PC-9 (cell line): ENCODE measurements at regions not wholly inside any gene's neighbourhood (a gene's known extent, or its start where the extent isn't known, plus 50 kb on each side); places are given as distances from the start of the nearest gene placed in this dataset.

ENCODE experiments used
- BruUV-seq: library from RNA; stranded (reverse); fragments of 400-500 nt; replicated peaks from 2 replicates; lab custom pipeline; 2021; lab: Mats Ljungman, UMichigan
- CTCF ChIA-PET: fragments of 300-600 bp; sonication (Branson Sonifier 250); formaldehyde crosslinking; loops from one replicate; lab custom pipeline; 2022; ENCODE audit warnings: antibody characterized with exemption; lab: Charles Lee
- POLR2A ChIA-PET: fragments of 300-600 bp; sonication (Branson Sonifier 250); formaldehyde crosslinking; loops from one replicate; lab custom pipeline; 2022; ENCODE audit warnings: antibody characterized with exemption; ENCODE audit not compliant: unreplicated experiment; lab: Charles Lee
- DNase-seq, 2 experiments: peaks; one replicate each; pipeline versions ENCODE4 v3.0.0 to v3.0.0-alpha.2; 2015 to 2022; ENCODE audit warnings: mixed read lengths in 1 of 2
- H2AFZ ChIP-seq: fragments of 200-600 bp; sonication (generic); 2 replicates; pipeline ENCODE4 v1.8.1; 2017; ENCODE audit warnings: antibody characterized with exemption
- H3F3A ChIP-seq: fragments of 200-600 bp; sonication (generic); 2 replicates; pipeline ENCODE4 v1.8.1; 2017; ENCODE audit warnings: antibody characterized with exemption, mild to moderate bottlenecking, low read depth; ENCODE audit not compliant: insufficient read depth
- H3K27ac ChIP-seq: fragments of 200-600 bp; sonication (generic); 2 replicates; pipeline ENCODE4 v1.6.1; 2016; ENCODE audit warnings: mixed run types
- H3K27me3 ChIP-seq: fragments of 200-600 bp; sonication (generic); 2 replicates; pipeline ENCODE4 v1.6.1; 2016; ENCODE audit warnings: low read depth, mixed run types; ENCODE audit not compliant: insufficient read depth
- H3K36me3 ChIP-seq: fragments of 200-600 bp; sonication (generic); 2 replicates; pipeline ENCODE4 v1.6.1; 2016; ENCODE audit warnings: low read depth, mixed run types
- H3K4me1 ChIP-seq: fragments of 200-600 bp; sonication (generic); replicated peaks from 2 replicates; pipeline ENCODE4 v1.6.1; 2016; ENCODE audit warnings: mixed run types; ENCODE audit not compliant: insufficient read depth
- H3K4me2 ChIP-seq: fragments of 200-600 bp; sonication (generic); 2 replicates; pipeline ENCODE4 v1.6.1; 2017; ENCODE audit warnings: mixed run types
- H3K4me3 ChIP-seq: fragments of 200-600 bp; sonication (generic); 2 replicates; pipeline ENCODE4 v1.6.1; 2016; ENCODE audit warnings: mixed run types
- H3K79me2 ChIP-seq: fragments of 200-600 bp; sonication (generic); 2 replicates; pipeline ENCODE4 v1.6.1; 2017; ENCODE audit warnings: low read depth, mixed run types
- H3K9me2 ChIP-seq: fragments of 200-600 bp; sonication (generic); 2 replicates; pipeline ENCODE4 v1.8.1; 2017; ENCODE audit warnings: mild to moderate bottlenecking; ENCODE audit not compliant: insufficient read depth
- H3K9me3 ChIP-seq: fragments of 200-600 bp; sonication (generic); 2 replicates; pipeline ENCODE4 v1.8.1; 2016; ENCODE audit warnings: low read depth; ENCODE audit not compliant: insufficient read depth
- H4K20me1 ChIP-seq: fragments of 200-600 bp; sonication (generic); 2 replicates; pipeline ENCODE4 v1.8.1; 2017; ENCODE audit not compliant: insufficient read depth
- EZH2 ChIP-seq: fragments of 200-600 bp; sonication (generic); IDR thresholded peaks from 2 replicates; pipeline ENCODE4 v1.8.0; 2017; ENCODE audit warnings: antibody characterized with exemption, low read depth
- intact Hi-C: fragments of 100-400 bp; cut with micrococcal nuclease; formaldehyde crosslinking; loops from one replicate; pipeline ENCODE4 v1.10.0; 2022; ENCODE audit not compliant: unreplicated experiment
- TF ChIP-seq, protein P1 (sequence below): fragments of 200-600 bp; sonication (generic); conservative IDR thresholded peaks from 2 replicates; pipeline ENCODE4 v1.6.1; 2017; ENCODE audit warnings: mixed run types, antibody characterized with exemption, mild to moderate bottlenecking, moderate library complexity

DNA sequence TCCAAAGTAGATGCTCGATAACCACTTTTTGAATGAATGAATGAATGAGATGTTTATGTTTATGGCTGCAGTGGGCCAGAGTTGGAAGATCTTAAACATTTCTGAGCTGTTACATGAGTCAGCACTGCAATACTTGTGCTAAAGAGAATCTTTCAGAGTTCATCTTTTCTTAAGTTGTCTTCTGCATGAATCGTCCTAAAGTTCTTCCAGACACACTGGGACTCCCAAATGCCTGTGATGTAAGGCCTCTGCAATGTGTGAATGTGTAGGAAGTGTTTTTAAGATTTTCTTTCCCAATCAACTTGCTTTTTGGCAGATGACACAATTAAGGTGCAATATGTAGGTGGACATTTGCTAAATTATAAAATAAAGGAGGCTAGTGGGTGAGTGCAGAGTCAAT, 50.3 kb upstream of the TRIM9 start:
- BruUV-seq: no TSS peak
- no peaks in the 10 kb centered on the region for H3K27me3 ChIP-seq
- POLR2A ChIA-PET: no interaction called here

DNA sequence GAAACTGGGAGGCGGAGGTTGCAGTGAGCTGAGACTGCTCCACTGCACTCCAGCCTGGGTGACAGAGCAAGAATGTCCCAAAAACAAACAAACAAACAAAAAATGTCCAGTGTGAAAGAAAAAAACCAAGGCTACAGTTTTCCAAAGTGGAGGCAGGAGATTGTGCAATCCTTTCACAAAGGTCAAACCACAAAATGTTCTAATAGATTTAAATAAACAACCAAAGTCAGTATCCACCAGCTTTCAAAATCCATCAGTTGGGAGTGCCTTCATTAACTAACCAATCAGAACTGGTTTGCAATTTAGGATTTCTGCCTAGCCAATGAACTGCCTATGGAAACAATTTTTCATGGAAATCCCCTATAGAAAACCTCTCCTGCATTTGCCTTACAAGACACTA, 52.3 kb upstream of the TRIM9 start:
- Histone ChIP-seq H2AFZ (no peak overlapping the region), H3K9me3 (no peaks in the 10 kb centered on the region; the same call in 1 of the 2 replicates), H4K20me1 (no peaks in the 10 kb centered on the region), H3K4me2 (no peak overlapping the region), H3K27ac (no peak overlapping the region), H3K36me3 (no peaks in the 10 kb centered on the region), H3K4me3 (no peak overlapping the region), H3K79me2 (no peaks in the 10 kb centered on the region), H3F3A (no peaks in the 10 kb centered on the region), H3K4me1 (no peaks in the 10 kb centered on the region), H3K9me2 (no peaks in the 10 kb centered on the region), H3K27me3 (no peaks in the 10 kb centered on the region)
- CTCF ChIA-PET: no interaction called here
- no peak for DNase-seq
- BruUV-seq: no TSS peak
- intact Hi-C loops: no loop called here
- POLR2A ChIA-PET: no interaction called here
- TF ChIP-seq EZH2: no peak
- TF ChIP-seq, protein P1, sequence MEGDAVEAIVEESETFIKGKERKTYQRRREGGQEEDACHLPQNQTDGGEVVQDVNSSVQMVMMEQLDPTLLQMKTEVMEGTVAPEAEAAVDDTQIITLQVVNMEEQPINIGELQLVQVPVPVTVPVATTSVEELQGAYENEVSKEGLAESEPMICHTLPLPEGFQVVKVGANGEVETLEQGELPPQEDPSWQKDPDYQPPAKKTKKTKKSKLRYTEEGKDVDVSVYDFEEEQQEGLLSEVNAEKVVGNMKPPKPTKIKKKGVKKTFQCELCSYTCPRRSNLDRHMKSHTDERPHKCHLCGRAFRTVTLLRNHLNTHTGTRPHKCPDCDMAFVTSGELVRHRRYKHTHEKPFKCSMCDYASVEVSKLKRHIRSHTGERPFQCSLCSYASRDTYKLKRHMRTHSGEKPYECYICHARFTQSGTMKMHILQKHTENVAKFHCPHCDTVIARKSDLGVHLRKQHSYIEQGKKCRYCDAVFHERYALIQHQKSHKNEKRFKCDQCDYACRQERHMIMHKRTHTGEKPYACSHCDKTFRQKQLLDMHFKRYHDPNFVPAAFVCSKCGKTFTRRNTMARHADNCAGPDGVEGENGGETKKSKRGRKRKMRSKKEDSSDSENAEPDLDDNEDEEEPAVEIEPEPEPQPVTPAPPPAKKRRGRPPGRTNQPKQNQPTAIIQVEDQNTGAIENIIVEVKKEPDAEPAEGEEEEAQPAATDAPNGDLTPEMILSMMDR: no peak

More for the DNA sequence above, 50.3 kb upstream of the TRIM9 start:
- H3K4me2 ChIP-seq: no peak overlapping the region
- intact Hi-C loops: no loop called here
- H3K36me3 ChIP-seq: no peaks in the 10 kb centered on the region
- H3K9me3 ChIP-seq: no peaks in the 10 kb centered on the region; the same call in 1 of the 2 replicates
- TF ChIP-seq, protein P1: no peak
- TF ChIP-seq EZH2: no peak
- H4K20me1 ChIP-seq: no peaks in the 10 kb centered on the region
- DNase-seq: no peak
- H3K9me2 ChIP-seq: no peaks in the 10 kb centered on the region
- no peak overlapping the region for H3K27ac ChIP-seq
- no peak overlapping the region for H3K4me3 ChIP-seq
- CTCF ChIA-PET: no interaction called here
- no peak overlapping the region for H2AFZ ChIP-seq
- H3F3A ChIP-seq: no peaks in the 10 kb centered on the region
- no peaks in the 10 kb centered on the region for H3K79me2 ChIP-seq
- no peaks in the 10 kb centered on the region for H3K4me1 ChIP-seq

DNA sequence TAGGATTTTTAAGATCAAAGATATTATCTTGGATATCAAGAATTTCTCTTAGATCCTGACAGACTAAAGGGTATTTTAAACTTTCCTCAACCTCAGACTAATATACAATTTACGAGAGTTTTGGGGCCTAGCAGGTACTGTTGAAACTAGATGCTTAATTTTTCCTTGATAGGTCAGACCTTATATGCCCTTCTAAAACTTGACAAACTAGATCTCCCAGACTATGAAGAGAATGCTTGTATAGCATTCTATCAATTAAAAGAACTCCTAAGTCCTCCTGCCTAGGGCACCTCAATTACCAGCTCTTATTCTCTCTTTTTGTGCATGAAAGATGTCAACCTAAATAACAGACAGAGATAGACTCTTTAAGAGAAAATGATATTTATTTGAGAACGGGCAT, 60.4 kb upstream of the TRIM9 start:
- Histone ChIP-seq H3F3A (no peaks in the 10 kb centered on the region), H4K20me1 (no peaks in the 10 kb centered on the region), H3K4me3 (no peak overlapping the region), H3K9me3 (no peaks in the 10 kb centered on the region), H3K9me2 (no peaks in the 10 kb centered on the region), H3K27me3 (no peaks in the 10 kb centered on the region), H3K79me2 (no peaks in the 10 kb centered on the region), H2AFZ (no peak overlapping the region), H3K27ac (no peak overlapping the region), H3K4me2 (no peak overlapping the region), H3K36me3 (no peaks in the 10 kb centered on the region), H3K4me1 (peaks cover 8% of the 10 kb centered on the region)
- BruUV-seq: no TSS peak
- intact Hi-C loops: loop anchor here (10.0 kb wide), 1 partner anchor 201 kb away; no protein-coding TSS in a partner anchor
- DNase-seq: peak in 1 of 2 experiments; percentile 56
- TF ChIP-seq EZH2: no peak
- TF ChIP-seq, protein P1: no peak
- ChIA-PET CTCF (no interaction called here), POLR2A (no interaction called here)
